HCT116 (cell line): ENCODE measurements at regions not wholly inside any gene's neighbourhood (a gene's known extent, or its start where the extent isn't known, plus 50 kb on each side); places are given as distances from the start of the nearest gene placed in this dataset.

ENCODE experiments used
- FOSL1 ChIP-seq: IDR thresholded peaks from 2 replicates; pipeline ENCODE4 v1.6.1; 2012; ENCODE audit warnings: low read depth
- POLR2AphosphoS5 ChIP-seq: IDR thresholded peaks from 2 replicates; pipeline ENCODE4 v1.6.1; 2011; ENCODE audit warnings: mild to moderate bottlenecking, low read depth, low read length, moderate library complexity

GRCh38 chr2:34110392-34110791 is 511.3 kb upstream of the FAM98A start:
- TF ChIP-seq POLR2AphosphoS5: no peak
- TF ChIP-seq FOSL1: no peak
